ENCODE measurements at regions not wholly inside any gene's neighbourhood (a gene's known extent, or its start where the extent isn't known, plus 50 kb on each side); places are given as distances from the start of the nearest gene placed in this dataset.

DNA sequence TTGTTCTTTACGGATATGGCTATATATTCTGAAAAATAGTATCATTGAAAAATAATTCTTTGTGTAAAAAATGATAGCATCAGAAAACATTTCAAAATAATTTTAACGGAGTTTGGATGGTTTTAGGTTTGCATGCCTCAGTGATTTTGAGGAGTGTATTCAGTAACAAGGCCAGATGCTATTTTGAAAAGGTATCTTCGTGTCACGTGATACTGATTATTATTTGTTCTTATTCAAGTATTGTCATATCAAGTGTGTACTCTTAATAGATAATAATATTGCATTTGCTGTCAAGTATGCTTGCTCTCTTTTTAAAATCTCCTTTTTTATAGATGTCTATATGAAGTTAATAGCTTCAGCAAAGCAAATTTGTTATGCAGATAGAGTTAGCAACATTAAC is 313.1 kb upstream of the PTPRD start:
- Mint-ChIP-seq H3K9me3 (peaks cover 12% of the 10 kb centered on the region), H3K36me3 (ENCODE audit: low read depth) (no peaks in the 10 kb centered on the region), H3K27me3 (ENCODE audit: low read depth) (no peaks in the 10 kb centered on the region), H3K4me3 (no peak overlapping the region), H3K27ac (no peak overlapping the region), H3K4me1 (ENCODE audit: low read depth) (no peaks in the 10 kb centered on the region)
- CTCF ChIA-PET, result no interaction called here
- no peak for DNase-seq
- intact Hi-C loops (cut with micrococcal nuclease), result no loop called here

DNA sequence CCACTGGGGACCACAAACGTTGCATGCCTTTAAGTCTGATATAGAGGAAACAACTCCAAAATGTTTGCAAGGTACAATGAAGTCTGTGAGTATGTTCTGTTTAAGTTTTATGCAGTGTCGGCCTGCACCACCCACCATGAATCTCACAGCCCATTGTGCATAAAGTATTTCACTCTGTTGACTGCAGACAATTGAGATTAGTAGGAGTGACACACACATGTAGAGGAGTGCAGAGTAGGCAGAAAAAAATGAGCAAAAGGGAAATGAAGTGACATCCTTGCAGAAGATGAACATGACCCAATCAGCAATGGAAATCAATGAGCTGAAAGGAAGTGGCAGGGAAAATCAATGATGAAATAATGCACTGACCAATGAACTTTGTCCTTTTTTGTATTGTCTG is 315.6 kb upstream of the PTPRD start:
- intact Hi-C loops (cut with micrococcal nuclease), result no loop called here
- Mint-ChIP-seq H3K4me1 (ENCODE audit: low read depth) (no peaks in the 10 kb centered on the region), H3K27me3 (ENCODE audit: low read depth) (no peaks in the 10 kb centered on the region), H3K36me3 (ENCODE audit: low read depth) (no peaks in the 10 kb centered on the region), H3K4me3 (no peak overlapping the region), H3K27ac (no peak overlapping the region), H3K9me3 (peaks cover 5% of the 10 kb centered on the region)
- CTCF ChIA-PET, result no interaction called here
- no peak for DNase-seq

DNA sequence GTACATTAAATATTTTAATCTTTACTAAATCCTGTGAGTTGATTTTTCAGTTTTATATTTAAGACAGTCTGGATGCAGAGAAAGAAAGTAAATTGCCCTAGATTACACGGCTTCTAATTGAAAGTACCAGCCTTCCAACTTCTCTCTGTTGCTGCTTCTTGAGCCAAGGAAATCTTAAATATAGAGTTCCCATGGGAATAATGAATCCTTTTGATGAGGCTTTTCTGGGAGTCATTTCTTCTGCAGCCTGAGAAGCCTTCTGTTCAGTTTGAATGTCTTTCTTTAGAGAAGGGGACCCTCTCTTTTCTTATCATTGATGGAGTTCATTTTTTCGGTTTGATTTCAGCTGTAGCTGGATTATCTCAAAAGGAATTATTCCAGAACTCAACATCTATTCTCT is 317.3 kb upstream of the PTPRD start:
- no peak for DNase-seq
- H3K36me3 Mint-ChIP-seq (ENCODE audit: low read depth), result no peaks in the 10 kb centered on the region
- H3K27me3 Mint-ChIP-seq (ENCODE audit: low read depth), result no peaks in the 10 kb centered on the region
- H3K9me3 Mint-ChIP-seq, result peaks cover 2% of the 10 kb centered on the region
- intact Hi-C loops (cut with micrococcal nuclease), result no loop called here
- H3K4me1 Mint-ChIP-seq (ENCODE audit: low read depth), result no peaks in the 10 kb centered on the region
- no peak overlapping the region for H3K27ac Mint-ChIP-seq
- CTCF ChIA-PET, result no interaction called here
- H3K4me3 Mint-ChIP-seq, result no peak overlapping the region

DNA sequence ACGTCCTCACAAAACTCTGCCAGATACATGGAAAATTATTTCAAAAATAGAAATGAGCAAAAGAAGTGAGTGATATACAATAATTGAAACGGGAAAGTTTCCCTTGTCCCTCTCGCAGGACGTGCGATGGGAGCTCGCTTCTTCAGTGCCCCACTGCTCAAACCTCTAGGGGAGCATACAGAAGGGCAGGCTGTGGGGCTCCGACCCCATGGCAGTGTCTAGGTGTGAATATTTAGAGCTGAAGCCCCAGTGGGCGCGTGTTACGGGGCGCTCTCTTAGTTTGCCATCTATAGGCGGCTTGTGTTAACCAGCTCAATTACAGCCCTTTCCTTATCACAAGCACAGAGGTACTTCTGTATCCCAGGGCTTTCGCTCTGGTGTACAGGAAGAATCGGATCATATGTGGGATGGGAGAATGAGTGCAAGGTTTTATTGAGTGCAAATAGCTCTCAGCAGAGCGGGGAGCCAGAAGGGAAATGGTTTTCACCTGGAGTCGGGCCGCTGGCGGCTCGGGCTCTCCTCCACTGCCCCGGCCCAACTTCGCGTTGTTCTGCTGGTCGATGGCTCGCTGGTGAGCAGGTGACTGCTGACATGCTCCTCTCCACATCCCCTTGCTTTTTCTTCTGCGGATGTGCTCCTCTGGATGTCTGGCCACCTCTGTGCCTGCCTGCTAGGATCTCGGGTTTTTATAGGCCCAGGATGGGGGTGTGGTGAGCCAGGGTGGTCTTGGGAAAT is 334.0 kb upstream of the PTPRD start:
- Mint-ChIP-seq H3K9me3 (peaks cover 11% of the 10 kb centered on the region), H3K36me3 (ENCODE audit: low read depth) (no peaks in the 10 kb centered on the region), H3K4me1 (ENCODE audit: low read depth) (no peaks in the 10 kb centered on the region), H3K27ac (no peak overlapping the region), H3K27me3 (ENCODE audit: low read depth) (no peaks in the 10 kb centered on the region), H3K4me3 (no peak overlapping the region)
- intact Hi-C loops (cut with micrococcal nuclease), result no loop called here
- no peak for DNase-seq
- CTCF ChIA-PET, result no interaction called here

DNA sequence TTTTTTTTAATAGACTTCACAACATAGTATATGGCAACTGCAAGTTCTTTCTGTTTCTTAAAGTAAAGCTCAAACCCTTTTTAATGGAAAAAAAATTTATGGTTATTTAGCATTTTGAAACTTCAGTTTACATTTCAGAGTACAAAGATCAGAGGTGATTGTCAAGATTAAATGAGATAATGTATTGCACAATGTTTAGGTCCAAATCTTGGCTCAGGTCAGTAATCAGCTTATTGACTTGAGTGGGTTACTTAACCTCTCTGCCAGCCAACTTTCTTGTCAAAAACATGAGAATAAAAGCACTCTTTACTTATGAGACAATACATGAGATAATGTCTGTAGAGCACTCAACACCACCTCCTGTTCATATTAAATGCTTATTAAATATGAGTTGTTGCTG is 345.1 kb upstream of the PTPRD start:
- CTCF ChIA-PET, result no interaction called here
- no peak for DNase-seq
- Mint-ChIP-seq H3K27me3 (ENCODE audit: low read depth) (no peaks in the 10 kb centered on the region), H3K36me3 (ENCODE audit: low read depth) (no peaks in the 10 kb centered on the region), H3K4me3 (no peak overlapping the region), H3K9me3 (peaks cover 9% of the 10 kb centered on the region), H3K27ac (no peak overlapping the region), H3K4me1 (ENCODE audit: low read depth) (no peaks in the 10 kb centered on the region)
- intact Hi-C loops (cut with micrococcal nuclease), result no loop called here

DNA sequence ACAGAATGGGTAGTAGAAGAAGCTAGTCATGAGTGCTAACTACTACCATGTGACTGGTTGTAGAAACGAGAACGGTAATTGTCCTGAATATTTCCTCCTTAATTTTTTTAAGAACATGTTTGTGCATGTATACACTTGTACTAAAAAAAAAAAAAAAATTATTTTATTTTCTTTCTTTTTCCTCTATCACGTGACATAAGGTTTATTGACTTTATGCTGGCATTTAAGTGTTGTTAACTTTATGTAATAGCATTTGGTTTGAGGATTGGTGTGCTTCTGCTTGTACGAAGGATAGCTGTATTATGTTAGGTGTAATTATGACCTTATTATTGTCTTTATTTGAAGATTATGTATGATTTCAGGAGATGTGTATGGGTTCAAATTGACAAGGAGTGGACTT is 349.1 kb upstream of the PTPRD start:
- peaks cover 18% of the 10 kb centered on the region for H3K9me3 Mint-ChIP-seq
- no peak for DNase-seq
- no peaks in the 10 kb centered on the region for H3K4me1 Mint-ChIP-seq (ENCODE audit: low read depth)
- H3K27ac Mint-ChIP-seq, result no peak overlapping the region
- intact Hi-C loops (cut with micrococcal nuclease), result no loop called here
- CTCF ChIA-PET, result no interaction called here
- H3K27me3 Mint-ChIP-seq (ENCODE audit: low read depth), result no peaks in the 10 kb centered on the region
- H3K4me3 Mint-ChIP-seq, result no peak overlapping the region
- peaks cover 1% of the 10 kb centered on the region for H3K36me3 Mint-ChIP-seq (ENCODE audit: low read depth)

DNA sequence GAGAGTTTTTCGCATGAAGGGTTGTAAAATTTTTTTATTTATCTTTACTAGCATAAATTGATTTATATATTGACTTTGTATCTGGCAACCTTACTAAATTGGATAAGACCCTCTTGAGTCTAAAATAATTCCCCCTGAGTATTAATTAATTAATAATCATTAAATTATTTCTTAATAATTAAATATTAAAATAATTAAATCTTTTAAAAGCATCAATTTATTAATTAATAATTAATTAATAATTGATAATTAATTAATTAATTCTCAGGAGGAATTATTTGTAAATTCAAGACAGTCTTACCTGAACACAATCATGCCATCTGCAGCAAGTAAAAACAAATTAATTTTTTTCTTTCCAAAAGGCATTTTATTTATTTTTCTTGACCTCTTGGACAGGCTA is 370.4 kb upstream of the PTPRD start:
- Mint-ChIP-seq H3K4me3 (no peak overlapping the region), H3K27ac (no peak overlapping the region), H3K4me1 (ENCODE audit: low read depth) (no peaks in the 10 kb centered on the region), H3K36me3 (ENCODE audit: low read depth) (no peaks in the 10 kb centered on the region), H3K9me3 (peaks cover 11% of the 10 kb centered on the region), H3K27me3 (ENCODE audit: low read depth) (no peaks in the 10 kb centered on the region)
- CTCF ChIA-PET, result no interaction called here
- intact Hi-C loops (cut with micrococcal nuclease), result no loop called here
- no peak for DNase-seq

DNA sequence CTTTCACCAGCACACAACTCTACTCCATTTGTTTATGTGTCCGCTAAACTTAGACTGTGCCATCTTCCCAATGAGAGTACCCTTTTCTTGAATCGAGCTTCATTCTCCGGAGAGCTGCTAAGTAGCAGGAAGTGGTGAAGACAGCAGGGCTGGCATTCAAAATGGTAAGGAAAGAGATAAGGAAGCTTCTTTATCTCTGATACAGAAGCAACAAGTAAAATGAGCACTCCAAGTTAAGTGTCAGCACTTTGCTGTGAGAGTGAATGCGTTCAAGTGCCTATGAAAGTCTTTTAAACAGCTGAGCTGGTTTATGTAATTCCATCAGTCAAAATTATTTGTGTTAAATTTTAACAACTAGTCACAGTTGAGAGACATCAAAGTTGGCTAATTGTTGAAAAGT is 386.8 kb upstream of the PTPRD start:
- DNase-seq, result no peak
- no peak overlapping the region for H3K27ac Mint-ChIP-seq
- H3K4me1 Mint-ChIP-seq (ENCODE audit: low read depth), result no peaks in the 10 kb centered on the region
- CTCF ChIA-PET, result no interaction called here
- intact Hi-C loops (cut with micrococcal nuclease), result no loop called here
- no peaks in the 10 kb centered on the region for H3K36me3 Mint-ChIP-seq (ENCODE audit: low read depth)
- peaks cover 5% of the 10 kb centered on the region for H3K9me3 Mint-ChIP-seq
- no peaks in the 10 kb centered on the region for H3K27me3 Mint-ChIP-seq (ENCODE audit: low read depth)
- H3K4me3 Mint-ChIP-seq, result no peak overlapping the region

DNA sequence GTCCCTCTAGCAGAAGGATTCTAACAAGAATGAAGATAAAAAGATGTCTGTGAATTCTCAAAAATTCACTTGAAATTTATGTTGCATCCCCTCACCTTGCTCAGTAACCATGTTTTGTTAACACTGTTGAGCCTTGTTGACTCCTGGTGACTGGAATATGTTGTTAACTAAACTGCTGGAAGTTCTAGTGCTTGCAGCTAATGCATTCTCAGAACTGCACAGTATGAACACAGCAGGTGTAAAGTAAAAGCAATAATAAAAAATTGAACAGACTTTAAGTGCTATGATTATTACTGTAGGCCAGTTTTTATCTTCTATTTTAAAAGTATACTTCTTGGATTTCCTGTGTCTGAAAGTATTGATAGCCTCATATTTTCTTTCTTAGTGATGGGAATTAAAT is 388.7 kb upstream of the PTPRD start:
- no peaks in the 10 kb centered on the region for H3K4me1 Mint-ChIP-seq (ENCODE audit: low read depth)
- CTCF ChIA-PET, result no interaction called here

DNA sequence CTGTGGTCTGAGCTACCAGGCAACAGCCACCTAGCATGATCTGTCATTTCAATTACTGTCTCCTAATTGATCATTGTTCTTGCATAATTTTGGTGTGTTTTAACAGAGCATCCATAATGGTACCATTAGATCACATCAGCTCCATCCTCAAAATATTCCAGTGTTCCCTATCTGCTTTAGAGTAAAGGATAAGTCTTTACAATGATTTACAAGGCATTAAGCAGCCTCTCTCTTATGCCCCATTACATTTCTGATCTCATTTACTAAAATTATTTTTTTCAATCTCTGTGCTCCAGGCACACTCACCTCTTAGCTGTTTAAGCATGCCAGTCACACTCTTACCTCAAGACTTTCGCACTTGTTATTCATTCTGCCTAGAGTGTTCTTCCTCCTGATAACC is 389.9 kb upstream of the PTPRD start:
- intact Hi-C loops (cut with micrococcal nuclease), result no loop called here
- H3K9me3 Mint-ChIP-seq, result peaks cover 2% of the 10 kb centered on the region
- H3K4me1 Mint-ChIP-seq (ENCODE audit: low read depth), result no peaks in the 10 kb centered on the region
- H3K27me3 Mint-ChIP-seq (ENCODE audit: low read depth), result no peaks in the 10 kb centered on the region
- H3K4me3 Mint-ChIP-seq, result no peak overlapping the region
- CTCF ChIA-PET, result no interaction called here
- no peaks in the 10 kb centered on the region for H3K36me3 Mint-ChIP-seq (ENCODE audit: low read depth)
- no peak for DNase-seq
- no peak overlapping the region for H3K27ac Mint-ChIP-seq

More for the DNA sequence above, 388.7 kb upstream of the PTPRD start:
- no peaks in the 10 kb centered on the region for H3K36me3 Mint-ChIP-seq (ENCODE audit: low read depth)
- no peaks in the 10 kb centered on the region for H3K27me3 Mint-ChIP-seq (ENCODE audit: low read depth)
- intact Hi-C loops (cut with micrococcal nuclease), result no loop called here
- no peak overlapping the region for H3K27ac Mint-ChIP-seq
- DNase-seq, result no peak
- no peak overlapping the region for H3K4me3 Mint-ChIP-seq
- H3K9me3 Mint-ChIP-seq, result peaks cover 3% of the 10 kb centered on the region

DNA sequence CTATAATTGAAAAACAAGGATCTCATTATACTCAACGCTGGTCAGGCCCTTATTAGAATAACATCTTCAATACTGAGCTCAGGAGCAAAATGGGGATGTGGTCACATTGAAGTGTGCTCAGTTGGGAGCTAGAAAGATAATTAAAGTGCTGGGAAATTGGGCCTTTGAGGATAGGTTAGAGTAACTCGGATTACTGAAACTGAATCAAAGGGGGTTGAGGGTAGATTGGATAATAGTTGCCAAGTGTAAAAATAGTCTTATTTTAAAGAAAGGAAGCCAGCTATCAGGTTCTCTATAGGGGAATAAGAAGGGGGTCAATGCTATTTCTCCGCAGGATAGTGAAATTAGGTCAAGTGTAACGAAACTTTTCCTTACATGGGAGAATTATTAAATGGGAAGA is 391.0 kb upstream of the PTPRD start:
- Mint-ChIP-seq H3K9me3 (peaks cover 8% of the 10 kb centered on the region), H3K27me3 (ENCODE audit: low read depth) (no peaks in the 10 kb centered on the region), H3K4me3 (no peak overlapping the region), H3K36me3 (ENCODE audit: low read depth) (no peaks in the 10 kb centered on the region), H3K27ac (no peak overlapping the region), H3K4me1 (ENCODE audit: low read depth) (no peaks in the 10 kb centered on the region)
- intact Hi-C loops (cut with micrococcal nuclease), result no loop called here
- CTCF ChIA-PET, result no interaction called here
- DNase-seq, result no peak

DNA sequence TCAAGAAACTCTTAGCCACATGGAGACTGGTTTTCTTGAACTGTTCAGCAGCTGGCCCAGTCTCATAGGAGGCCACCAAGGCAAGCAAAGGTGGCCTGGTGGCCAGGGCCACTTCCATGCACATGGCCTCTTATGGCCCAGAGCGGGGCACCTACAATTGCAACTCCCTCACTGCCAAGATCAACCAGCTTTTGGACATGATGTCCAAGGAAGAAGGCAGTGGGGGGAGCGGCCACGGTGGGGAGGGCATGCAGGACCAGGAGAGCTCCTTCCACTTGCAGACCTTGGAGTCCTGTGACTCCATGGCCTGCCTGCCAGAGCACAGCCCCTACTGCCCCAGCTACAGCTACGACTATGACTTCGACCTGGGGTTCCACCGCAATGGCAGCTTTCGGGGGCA is 398.9 kb upstream of the PTPRD start:
- intact Hi-C loops (cut with micrococcal nuclease), result no loop called here
- peaks cover 26% of the 10 kb centered on the region for H3K9me3 Mint-ChIP-seq
- no peak overlapping the region for H3K27ac Mint-ChIP-seq
- no peaks in the 10 kb centered on the region for H3K27me3 Mint-ChIP-seq (ENCODE audit: low read depth)
- no peak overlapping the region for H3K4me3 Mint-ChIP-seq
- CTCF ChIA-PET, result no interaction called here
- H3K36me3 Mint-ChIP-seq (ENCODE audit: low read depth), result no peaks in the 10 kb centered on the region
- no peak for DNase-seq
- H3K4me1 Mint-ChIP-seq (ENCODE audit: low read depth), result no peaks in the 10 kb centered on the region

DNA sequence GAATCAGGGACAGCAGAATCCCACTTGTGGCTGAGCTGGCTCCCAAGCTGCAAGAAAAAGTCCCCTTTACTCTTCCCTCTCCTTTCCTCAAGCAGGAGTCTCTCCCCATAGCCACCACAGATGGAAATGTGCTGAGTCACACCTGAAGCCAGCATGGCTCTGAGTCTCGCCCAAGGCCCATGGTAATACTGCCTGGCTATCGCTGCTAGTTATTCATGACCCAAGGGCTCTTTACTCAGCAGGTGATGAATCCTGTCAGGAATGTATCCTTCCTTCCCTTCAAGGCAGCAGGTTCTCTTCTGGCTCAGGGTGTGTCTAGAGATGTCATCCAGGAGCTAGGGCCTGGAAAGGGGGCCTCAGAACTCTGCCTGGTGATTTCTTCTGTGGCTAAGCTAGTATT is 403.3 kb upstream of the PTPRD start:
- H3K4me3 Mint-ChIP-seq, result no peak overlapping the region
- H3K27ac Mint-ChIP-seq, result no peak overlapping the region
- CTCF ChIA-PET, result no interaction called here
- H3K36me3 Mint-ChIP-seq (ENCODE audit: low read depth), result no peaks in the 10 kb centered on the region
- DNase-seq, result no peak
- H3K9me3 Mint-ChIP-seq, result peaks cover 16% of the 10 kb centered on the region
- no peaks in the 10 kb centered on the region for H3K27me3 Mint-ChIP-seq (ENCODE audit: low read depth)
- intact Hi-C loops (cut with micrococcal nuclease), result no loop called here
- H3K4me1 Mint-ChIP-seq (ENCODE audit: low read depth), result no peaks in the 10 kb centered on the region

DNA sequence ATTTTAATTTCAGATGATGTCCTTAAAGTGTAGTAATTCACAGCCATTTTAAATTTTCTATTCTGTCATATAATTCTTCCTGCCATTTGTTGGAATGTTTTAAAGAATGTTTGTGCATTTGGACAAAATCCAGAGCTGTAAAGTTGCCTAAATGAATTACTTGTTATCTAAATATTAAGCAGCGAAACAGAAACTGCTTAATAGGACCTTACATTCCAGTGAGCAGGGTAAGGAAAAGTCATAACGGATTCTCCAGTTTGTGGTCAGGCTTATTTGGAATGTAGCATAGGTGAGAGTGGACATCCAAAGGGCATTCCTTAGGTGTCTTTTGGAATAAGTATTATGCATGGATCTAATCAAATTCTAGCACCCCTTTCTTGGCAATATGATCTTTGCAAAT is 410.4 kb upstream of the PTPRD start:
- CTCF ChIA-PET, result no interaction called here
- H3K9me3 Mint-ChIP-seq, result peaks cover 10% of the 10 kb centered on the region
- no peaks in the 10 kb centered on the region for H3K36me3 Mint-ChIP-seq (ENCODE audit: low read depth)
- H3K4me1 Mint-ChIP-seq (ENCODE audit: low read depth), result no peaks in the 10 kb centered on the region
- no peak for DNase-seq
- H3K27me3 Mint-ChIP-seq (ENCODE audit: low read depth), result no peaks in the 10 kb centered on the region
- H3K4me3 Mint-ChIP-seq, result no peak overlapping the region
- no peak overlapping the region for H3K27ac Mint-ChIP-seq
- intact Hi-C loops (cut with micrococcal nuclease), result no loop called here
